K562 (cell line): ENCODE measurements at regions not wholly inside any gene's neighbourhood (a gene's known extent, or its start where the extent isn't known, plus 50 kb on each side); places are given as distances from the start of the nearest gene placed in this dataset.

Source experiments
- CBX5 ChIP-seq: IDR thresholded peaks from 2 replicates; pipeline ENCODE4 v1.6.1; 2014; ENCODE audit warnings: low read depth, borderline replicate concordance
- MEF2D ChIP-seq: conservative IDR thresholded peaks from 2 replicates; pipeline ENCODE4 v1.6.1; 2016; ENCODE audit warnings: low read depth, missing genetic modification characterization, missing compliant biosample characterization
- MXI1 ChIP-seq: IDR thresholded peaks from 2 replicates; pipeline ENCODE4 v1.6.1; 2011; ENCODE audit warnings: low read depth, mild to moderate bottlenecking, improper control_type of control experiment, low read length
- NCOA2 ChIP-seq, 2 experiments: fragments of 450-650 bp; IDR thresholded peaks; 2 replicates each; pipeline ENCODE4 v1.6.1; 2018; ENCODE audit warnings: mild to moderate bottlenecking in 2 of 2, moderate library complexity in 1 of 2; ENCODE audit not compliant: partially characterized antibody in 2 of 2
- SMARCA5 ChIP-seq: fragments of 450-650 bp; IDR thresholded peaks from 2 replicates; pipeline ENCODE4 v1.6.1; 2016
- SPI1 ChIP-seq: IDR thresholded peaks from 2 replicates; pipeline ENCODE4 v1.6.1; 2011; ENCODE audit warnings: low read depth, low read length, control low read depth, borderline replicate concordance
- ZFX ChIP-seq: sonication (generic); formaldehyde crosslinking; IDR thresholded peaks from 2 replicates; pipeline ENCODE4 v1.8.0; 2022; ENCODE audit warnings: mild to moderate bottlenecking, missing genetic modification reagents, moderate library complexity
- ZNF24 ChIP-seq: fragments of 450-650 bp; IDR thresholded peaks from 2 replicates; pipeline ENCODE4 v1.6.1; 2016
- TF ChIP-seq, protein P1 (sequence below): fragments of 450-650 bp; IDR thresholded peaks from 2 replicates; pipeline ENCODE4 v1.6.1; 2018; ENCODE audit not compliant: partially characterized antibody
- TF ChIP-seq, protein P2 (sequence below): fragments of 450-650 bp; IDR thresholded peaks from 2 replicates; pipeline ENCODE4 v1.6.1; 2017; ENCODE audit warnings: antibody characterized with exemption, mild to moderate bottlenecking
- TF ChIP-seq, protein P3 (sequence below), 2 experiments: fragments of 450-650 bp in 1 of 2; sonication (generic) in 1 of 2; formaldehyde crosslinking; conservative IDR thresholded peaks; 2 replicates each; pipeline versions ENCODE4 v1.4.0 to v1.8.1; 2020 to 2022; ENCODE audit warnings: mild to moderate bottlenecking in 1 of 2, missing genetic modification reagents in 1 of 2

DNA sequence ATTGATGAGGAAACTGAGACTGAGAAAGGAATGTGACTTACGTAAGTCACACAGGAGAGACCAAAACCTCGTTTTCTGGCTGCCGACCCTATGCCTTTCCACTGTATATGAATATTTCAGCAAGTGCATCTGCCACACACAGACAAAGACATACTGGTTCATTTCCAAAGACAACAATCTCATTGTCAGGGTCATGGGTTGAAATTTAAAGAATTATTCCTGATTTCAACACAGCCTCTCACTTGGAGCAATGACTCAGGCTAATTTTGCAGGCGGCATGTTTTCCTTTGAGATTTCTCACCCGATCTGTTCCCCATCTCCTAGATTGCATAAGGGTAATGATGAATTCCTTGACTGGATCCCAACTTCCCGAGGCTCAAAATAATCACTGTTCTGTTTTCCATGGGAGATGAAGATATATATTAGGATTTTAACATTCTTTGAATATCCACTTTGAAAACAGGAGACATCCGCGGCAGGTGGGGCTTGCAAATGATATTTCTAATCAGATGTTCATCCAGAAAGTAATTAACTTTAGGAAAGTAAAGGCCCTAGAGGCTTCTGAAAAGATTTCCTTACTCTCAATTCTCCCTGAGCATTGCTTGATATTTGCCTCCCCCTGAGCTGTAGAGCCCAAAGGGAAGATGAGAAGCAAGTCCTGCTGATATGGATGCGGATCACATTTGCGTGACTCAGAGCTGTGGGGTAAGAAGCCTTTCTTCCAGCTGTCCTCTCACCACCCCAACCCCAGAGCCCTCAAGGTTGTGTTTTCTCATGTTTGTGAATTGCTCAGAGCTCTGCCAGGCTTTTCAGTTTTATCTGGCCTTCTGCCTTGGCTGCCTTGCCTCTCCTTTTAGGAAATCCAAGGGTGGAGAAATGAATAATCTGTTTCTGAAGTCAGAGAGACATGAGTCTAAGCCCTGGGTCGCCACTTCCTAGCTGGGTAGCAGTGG lies 361.1 kb upstream of the BOD1L1 start:
- TF ChIP-seq NCOA2 (IDR thresholded peaks at IDR 0.05; ENCODE audit: partially characterized antibody in 2 of 2) (no peak), SPI1 (no peak), SMARCA5 (no peak), ZNF24 (no peak), MEF2D (tag) (no peak), MXI1 (no peak), CBX5 (no peak), ZFX (no peak)
- TF ChIP-seq, protein P1, sequence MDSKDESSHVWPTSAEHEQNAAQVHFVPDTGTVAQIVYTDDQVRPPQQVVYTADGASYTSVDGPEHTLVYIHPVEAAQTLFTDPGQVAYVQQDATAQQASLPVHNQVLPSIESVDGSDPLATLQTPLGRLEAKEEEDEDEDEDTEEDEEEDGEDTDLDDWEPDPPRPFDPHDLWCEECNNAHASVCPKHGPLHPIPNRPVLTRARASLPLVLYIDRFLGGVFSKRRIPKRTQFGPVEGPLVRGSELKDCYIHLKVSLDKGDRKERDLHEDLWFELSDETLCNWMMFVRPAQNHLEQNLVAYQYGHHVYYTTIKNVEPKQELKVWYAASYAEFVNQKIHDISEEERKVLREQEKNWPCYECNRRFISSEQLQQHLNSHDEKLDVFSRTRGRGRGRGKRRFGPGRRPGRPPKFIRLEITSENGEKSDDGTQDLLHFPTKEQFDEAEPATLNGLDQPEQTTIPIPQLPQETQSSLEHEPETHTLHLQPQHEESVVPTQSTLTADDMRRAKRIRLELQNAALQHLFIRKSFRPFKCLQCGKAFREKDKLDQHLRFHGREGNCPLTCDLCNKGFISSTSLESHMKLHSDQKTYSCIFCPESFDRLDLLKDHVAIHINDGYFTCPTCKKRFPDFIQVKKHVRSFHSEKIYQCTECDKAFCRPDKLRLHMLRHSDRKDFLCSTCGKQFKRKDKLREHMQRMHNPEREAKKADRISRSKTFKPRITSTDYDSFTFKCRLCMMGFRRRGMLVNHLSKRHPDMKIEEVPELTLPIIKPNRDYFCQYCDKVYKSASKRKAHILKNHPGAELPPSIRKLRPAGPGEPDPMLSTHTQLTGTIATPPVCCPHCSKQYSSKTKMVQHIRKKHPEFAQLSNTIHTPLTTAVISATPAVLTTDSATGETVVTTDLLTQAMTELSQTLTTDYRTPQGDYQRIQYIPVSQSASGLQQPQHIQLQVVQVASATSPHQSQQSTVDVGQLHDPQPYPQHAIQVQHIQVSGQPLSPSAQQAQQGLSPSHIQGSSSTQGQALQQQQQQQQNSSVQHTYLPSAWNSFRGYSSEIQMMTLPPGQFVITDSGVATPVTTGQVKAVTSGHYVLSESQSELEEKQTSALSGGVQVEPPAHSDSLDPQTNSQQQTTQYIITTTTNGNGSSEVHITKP: no peak
- TF ChIP-seq, protein P2, sequence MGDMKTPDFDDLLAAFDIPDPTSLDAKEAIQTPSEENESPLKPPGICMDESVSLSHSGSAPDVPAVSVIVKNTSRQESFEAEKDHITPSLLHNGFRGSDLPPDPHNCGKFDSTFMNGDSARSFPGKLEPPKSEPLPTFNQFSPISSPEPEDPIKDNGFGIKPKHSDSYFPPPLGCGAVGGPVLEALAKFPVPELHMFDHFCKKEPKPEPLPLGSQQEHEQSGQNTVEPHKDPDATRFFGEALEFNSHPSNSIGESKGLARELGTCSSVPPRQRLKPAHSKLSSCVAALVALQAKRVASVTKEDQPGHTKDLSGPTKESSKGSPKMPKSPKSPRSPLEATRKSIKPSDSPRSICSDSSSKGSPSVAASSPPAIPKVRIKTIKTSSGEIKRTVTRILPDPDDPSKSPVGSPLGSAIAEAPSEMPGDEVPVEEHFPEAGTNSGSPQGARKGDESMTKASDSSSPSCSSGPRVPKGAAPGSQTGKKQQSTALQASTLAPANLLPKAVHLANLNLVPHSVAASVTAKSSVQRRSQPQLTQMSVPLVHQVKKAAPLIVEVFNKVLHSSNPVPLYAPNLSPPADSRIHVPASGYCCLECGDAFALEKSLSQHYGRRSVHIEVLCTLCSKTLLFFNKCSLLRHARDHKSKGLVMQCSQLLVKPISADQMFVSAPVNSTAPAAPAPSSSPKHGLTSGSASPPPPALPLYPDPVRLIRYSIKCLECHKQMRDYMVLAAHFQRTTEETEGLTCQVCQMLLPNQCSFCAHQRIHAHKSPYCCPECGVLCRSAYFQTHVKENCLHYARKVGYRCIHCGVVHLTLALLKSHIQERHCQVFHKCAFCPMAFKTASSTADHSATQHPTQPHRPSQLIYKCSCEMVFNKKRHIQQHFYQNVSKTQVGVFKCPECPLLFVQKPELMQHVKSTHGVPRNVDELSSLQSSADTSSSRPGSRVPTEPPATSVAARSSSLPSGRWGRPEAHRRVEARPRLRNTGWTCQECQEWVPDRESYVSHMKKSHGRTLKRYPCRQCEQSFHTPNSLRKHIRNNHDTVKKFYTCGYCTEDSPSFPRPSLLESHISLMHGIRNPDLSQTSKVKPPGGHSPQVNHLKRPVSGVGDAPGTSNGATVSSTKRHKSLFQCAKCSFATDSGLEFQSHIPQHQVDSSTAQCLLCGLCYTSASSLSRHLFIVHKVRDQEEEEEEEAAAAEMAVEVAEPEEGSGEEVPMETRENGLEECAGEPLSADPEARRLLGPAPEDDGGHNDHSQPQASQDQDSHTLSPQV: no peak
- TF ChIP-seq, protein P3, sequence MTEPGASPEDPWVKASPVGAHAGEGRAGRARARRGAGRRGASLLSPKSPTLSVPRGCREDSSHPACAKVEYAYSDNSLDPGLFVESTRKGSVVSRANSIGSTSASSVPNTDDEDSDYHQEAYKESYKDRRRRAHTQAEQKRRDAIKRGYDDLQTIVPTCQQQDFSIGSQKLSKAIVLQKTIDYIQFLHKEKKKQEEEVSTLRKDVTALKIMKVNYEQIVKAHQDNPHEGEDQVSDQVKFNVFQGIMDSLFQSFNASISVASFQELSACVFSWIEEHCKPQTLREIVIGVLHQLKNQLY (CRISPR knock-in tag; conservative IDR thresholded peaks at IDR 0.05): no peak
